ENCODE measurements at regions not wholly inside any gene's neighbourhood (a gene's known extent, or its start where the extent isn't known, plus 50 kb on each side); places are given as distances from the start of the nearest gene placed in this dataset.

GRCh38 chr13:73695325-73695724, 438.9 kb downstream of the KLF12 start:
- Histone ChIP-seq H3K36me3 (ENCODE audit: control insufficient read depth in 2 of 2, insufficient read depth in 1 of 2, low read length in 2 of 2) (peaks cover 0 to 26% of the 10 kb centered on the region in 2 experiments; a peak in 1 of 3 replicates), H3K27ac (ENCODE audit: extremely low read depth, low read depth, low read length) (no peak overlapping the region), H3K4me1 (ENCODE audit: control insufficient read depth, insufficient read depth, low read length) (no peaks in the 10 kb centered on the region), H3K4me3 (ENCODE audit: low read depth, low read length) (no peak overlapping the region), H3K9me3 (ENCODE audit: control insufficient read depth, insufficient read depth, low read depth, low read length) (no peaks in the 10 kb centered on the region)
- TF ChIP-seq ZNF433 (tag by site-specific recombination; IDR thresholded peaks at IDR 0.05; ENCODE audit: low read depth) (no peak), ZNF416 (tag by site-specific recombination; IDR thresholded peaks at IDR 0.05) (no peak), ZNF624 (tag by site-specific recombination; IDR thresholded peaks at IDR 0.05) (no peak), ZNF248 (tag by site-specific recombination; IDR thresholded peaks at IDR 0.05) (no peak), ZNF302 (tag by site-specific recombination; IDR thresholded peaks at IDR 0.05; ENCODE audit: low read depth) (no peak), ZNF558 (tag by site-specific recombination; IDR thresholded peaks at IDR 0.05) (no peak), ZBTB48 (tag by site-specific recombination; IDR thresholded peaks at IDR 0.05) (no peak), ZNF133 (tag by site-specific recombination; IDR thresholded peaks at IDR 0.05) (no peak), ZNF621 (tag by site-specific recombination; IDR thresholded peaks at IDR 0.05) (no peak), PRDM1 (tag by site-specific recombination; IDR thresholded peaks at IDR 0.05) (no peak), ZNF37A (tag by site-specific recombination; IDR thresholded peaks at IDR 0.05) (no peak), ZNF211 (tag by site-specific recombination; IDR thresholded peaks at IDR 0.05; ENCODE audit: low read depth) (no peak), ZSCAN30 (tag by site-specific recombination; IDR thresholded peaks at IDR 0.05) (no peak)
- TF ChIP-seq, protein P1, sequence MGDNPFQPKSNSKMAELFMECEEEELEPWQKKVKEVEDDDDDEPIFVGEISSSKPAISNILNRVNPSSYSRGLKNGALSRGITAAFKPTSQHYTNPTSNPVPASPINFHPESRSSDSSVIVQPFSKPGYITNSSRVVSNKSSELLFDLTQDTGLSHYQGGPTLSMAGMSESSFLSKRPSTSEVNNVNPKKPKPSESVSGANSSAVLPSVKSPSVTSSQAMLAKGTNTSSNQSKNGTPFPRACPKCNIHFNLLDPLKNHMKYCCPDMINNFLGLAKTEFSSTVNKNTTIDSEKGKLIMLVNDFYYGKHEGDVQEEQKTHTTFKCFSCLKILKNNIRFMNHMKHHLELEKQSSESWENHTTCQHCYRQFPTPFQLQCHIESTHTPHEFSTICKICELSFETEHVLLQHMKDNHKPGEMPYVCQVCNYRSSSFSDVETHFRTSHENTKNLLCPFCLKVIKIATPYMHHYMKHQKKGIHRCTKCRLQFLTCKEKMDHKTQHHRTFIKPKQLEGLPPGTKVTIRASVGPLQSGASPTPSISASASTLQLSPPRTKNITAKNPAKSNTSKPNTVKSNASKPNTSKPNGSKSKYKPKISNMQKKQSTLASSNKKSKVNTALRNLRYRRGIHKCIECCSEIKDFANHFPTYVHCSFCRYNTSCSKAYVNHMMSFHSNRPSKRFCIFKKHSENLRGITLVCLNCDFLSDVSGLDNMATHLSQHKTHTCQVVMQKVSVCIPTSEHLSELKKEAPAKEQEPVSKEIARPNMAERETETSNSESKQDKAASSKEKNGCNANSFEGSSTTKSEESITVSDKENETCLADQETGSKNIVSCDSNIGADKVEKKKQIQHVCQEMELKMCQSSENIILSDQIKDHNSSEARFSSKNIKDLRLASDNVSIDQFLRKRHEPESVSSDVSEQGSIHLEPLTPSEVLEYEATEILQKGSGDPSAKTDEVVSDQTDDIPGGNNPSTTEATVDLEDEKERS (tag by site-specific recombination; IDR thresholded peaks at IDR 0.05), result no peak
- POLR2A ChIA-PET, result no interaction called here
- CTCF ChIA-PET, result interaction anchor here (0.8 kb wide), 1 partner anchor 856 kb away, joined by 3 read pairs; no protein-coding TSS in a partner anchor

DNA sequence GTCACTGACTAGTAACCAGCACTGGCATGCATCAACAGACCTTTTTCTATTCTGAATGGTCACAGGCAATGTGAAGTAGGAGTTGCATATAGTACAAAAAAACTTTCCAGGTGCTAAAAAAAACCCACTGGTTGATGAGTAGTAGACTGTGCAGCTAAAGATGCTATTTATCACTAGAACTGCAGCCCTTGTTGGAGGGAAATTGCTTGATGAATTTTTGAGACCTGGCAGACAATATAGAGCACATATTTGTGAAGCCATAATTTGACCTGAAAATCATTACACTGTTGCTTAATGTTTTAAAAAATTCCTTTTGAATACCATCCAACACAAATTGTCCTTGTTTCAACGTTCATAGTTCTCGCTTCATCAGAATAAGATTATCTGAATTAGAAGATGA, 441.0 kb downstream of the KLF12 start:
- Histone ChIP-seq H3K36me3 (ENCODE audit: control insufficient read depth in 2 of 2, insufficient read depth in 1 of 2, low read length in 2 of 2) (peaks cover 0 to 26% of the 10 kb centered on the region in 2 experiments; a peak in 1 of 3 replicates), H3K4me3 (ENCODE audit: low read depth, low read length) (no peak overlapping the region), H3K4me1 (ENCODE audit: control insufficient read depth, insufficient read depth, low read length) (no peaks in the 10 kb centered on the region), H3K9me3 (ENCODE audit: control insufficient read depth, insufficient read depth, low read depth, low read length) (no peaks in the 10 kb centered on the region), H3K27ac (ENCODE audit: extremely low read depth, low read depth, low read length) (no peak overlapping the region)
- POLR2A ChIA-PET, result no interaction called here
- TF ChIP-seq KLF10 (tag by site-specific recombination; IDR thresholded peaks at IDR 0.05) (no peak), ZNF704 (tag by site-specific recombination; IDR thresholded peaks at IDR 0.05) (no peak), SETDB1 (IDR thresholded peaks at IDR 0.05; ENCODE audit: insufficient read length, low read length) (no peak), ZNF121 (tag by site-specific recombination; IDR thresholded peaks at IDR 0.05) (no peak), ZNF701 (tag by site-specific recombination; IDR thresholded peaks at IDR 0.05) (no peak), ZSCAN30 (tag by site-specific recombination; IDR thresholded peaks at IDR 0.05) (no peak), PRDM4 (tag by site-specific recombination; IDR thresholded peaks at IDR 0.05) (no peak), ZNF692 (tag by site-specific recombination; IDR thresholded peaks at IDR 0.05) (no peak)
- CTCF ChIA-PET, result interaction anchor here (0.6 kb wide), 1 partner anchor 424 kb away, joined by 3 read pairs; no protein-coding TSS in a partner anchor

Measured in HEK293 (cell line).